ENCODE measurements at regions not wholly inside any gene's neighbourhood (a gene's known extent, or its start where the extent isn't known, plus 50 kb on each side); places are given as distances from the start of the nearest gene placed in this dataset.

DNA sequence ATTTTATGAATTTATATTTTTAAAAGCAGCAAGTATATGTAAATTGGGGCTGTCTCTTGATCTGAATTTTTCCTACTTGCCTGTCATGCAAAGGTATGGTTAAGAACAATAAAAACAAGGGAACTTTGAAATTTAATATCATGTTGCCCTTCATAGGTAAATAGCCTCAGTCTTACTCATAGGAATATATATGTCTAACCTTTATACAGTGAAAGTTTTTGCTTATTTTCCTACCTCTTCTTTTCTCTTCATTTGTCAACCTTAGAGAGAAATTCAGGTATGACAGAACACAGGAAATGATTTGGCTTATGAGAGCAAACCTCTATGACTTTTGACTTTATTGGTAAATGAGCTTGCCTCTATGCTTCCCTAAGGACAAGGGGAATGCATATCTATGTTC, 716.0 kb downstream of the CENPC start:
- H3K4me3 Mint-ChIP-seq: no peak overlapping the region
- H3K36me3 Mint-ChIP-seq: no peaks in the 10 kb centered on the region
- TF ChIP-seq, protein P1, sequence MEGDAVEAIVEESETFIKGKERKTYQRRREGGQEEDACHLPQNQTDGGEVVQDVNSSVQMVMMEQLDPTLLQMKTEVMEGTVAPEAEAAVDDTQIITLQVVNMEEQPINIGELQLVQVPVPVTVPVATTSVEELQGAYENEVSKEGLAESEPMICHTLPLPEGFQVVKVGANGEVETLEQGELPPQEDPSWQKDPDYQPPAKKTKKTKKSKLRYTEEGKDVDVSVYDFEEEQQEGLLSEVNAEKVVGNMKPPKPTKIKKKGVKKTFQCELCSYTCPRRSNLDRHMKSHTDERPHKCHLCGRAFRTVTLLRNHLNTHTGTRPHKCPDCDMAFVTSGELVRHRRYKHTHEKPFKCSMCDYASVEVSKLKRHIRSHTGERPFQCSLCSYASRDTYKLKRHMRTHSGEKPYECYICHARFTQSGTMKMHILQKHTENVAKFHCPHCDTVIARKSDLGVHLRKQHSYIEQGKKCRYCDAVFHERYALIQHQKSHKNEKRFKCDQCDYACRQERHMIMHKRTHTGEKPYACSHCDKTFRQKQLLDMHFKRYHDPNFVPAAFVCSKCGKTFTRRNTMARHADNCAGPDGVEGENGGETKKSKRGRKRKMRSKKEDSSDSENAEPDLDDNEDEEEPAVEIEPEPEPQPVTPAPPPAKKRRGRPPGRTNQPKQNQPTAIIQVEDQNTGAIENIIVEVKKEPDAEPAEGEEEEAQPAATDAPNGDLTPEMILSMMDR (conservative IDR thresholded peaks at IDR 0.05): no peak

DNA sequence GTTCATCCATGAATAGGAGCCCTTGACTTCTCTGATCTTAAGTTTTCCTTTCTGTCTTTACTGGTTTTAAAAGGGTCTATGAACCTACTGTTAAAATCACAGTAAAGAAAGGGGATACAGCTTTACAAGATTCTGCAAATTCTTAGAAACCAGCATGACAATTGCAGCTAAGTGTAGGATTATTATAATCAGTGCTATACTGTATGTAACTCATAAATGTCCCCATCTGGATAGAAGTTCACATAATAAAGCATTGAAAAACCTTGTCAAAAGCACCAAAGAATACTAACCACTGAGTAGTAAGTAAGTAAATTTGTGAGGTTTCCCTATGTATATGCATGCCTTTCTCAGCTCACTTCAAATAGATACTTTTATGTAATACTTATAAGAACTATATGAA, 724.6 kb downstream of the CENPC start:
- H3K9me3 Mint-ChIP-seq: peaks cover 6% of the 10 kb centered on the region
- no peaks in the 10 kb centered on the region for H3K36me3 Mint-ChIP-seq
- no peak overlapping the region for H3K27ac Mint-ChIP-seq
- TF ChIP-seq, protein P1 (conservative IDR thresholded peaks at IDR 0.05): no peak
- no peak for DNase-seq (ENCODE audit: extremely low spot score, unreplicated experiment)
- H3K27me3 Mint-ChIP-seq: no peaks in the 10 kb centered on the region
- H3K4me1 Mint-ChIP-seq (ENCODE audit: unreplicated experiment): no peaks in the 10 kb centered on the region
- H3K4me3 Mint-ChIP-seq: no peak overlapping the region

More for the DNA sequence above, 716.0 kb downstream of the CENPC start:
- Mint-ChIP-seq H3K27ac (no peak overlapping the region), H3K4me1 (ENCODE audit: unreplicated experiment) (no peaks in the 10 kb centered on the region), H3K27me3 (no peaks in the 10 kb centered on the region), H3K9me3 (peaks cover 6% of the 10 kb centered on the region)
- DNase-seq (ENCODE audit: extremely low spot score, unreplicated experiment): no peak

DNA sequence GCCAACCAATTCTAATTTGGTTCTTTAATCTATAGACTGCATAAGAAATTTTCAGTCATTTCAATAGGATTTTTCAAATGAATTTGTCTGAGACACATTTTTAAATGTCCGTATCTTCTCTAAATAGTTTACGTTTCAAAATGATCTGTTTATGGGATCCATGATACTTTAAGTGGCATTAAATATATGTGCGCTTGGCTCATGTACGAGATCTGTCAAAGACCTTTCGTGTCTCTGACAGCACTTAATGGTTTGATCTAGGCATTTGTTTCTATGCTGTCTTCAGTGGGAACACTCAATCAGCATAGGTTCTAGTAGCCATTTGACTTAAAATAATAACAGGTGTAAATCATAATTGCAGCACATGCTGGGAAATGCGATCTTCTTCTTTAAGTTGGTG, 731.0 kb downstream of the CENPC start:
- TF ChIP-seq, protein P1 (conservative IDR thresholded peaks at IDR 0.05): no peak
- no peak overlapping the region for H3K4me3 Mint-ChIP-seq

DNA sequence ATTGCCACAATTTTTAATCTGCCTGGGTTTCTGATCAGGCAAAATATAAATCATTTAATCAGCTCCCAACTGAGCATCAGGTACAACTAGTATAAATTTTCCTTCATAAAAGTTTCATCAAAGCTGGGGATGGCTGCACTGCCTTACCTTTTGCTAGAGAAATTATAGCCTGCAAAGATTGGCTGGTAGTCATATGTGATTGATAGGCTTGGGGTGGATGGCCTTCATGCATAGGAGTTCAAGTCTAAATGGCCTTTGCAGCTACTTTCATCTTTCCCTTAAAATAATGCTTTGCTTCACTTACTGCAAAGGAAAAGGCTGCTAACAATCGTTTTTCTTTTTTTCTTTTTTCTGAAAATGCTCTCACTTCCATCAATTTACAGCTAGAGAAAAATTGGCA, 739.7 kb downstream of the CENPC start:
- H3K36me3 Mint-ChIP-seq: no peaks in the 10 kb centered on the region
- TF ChIP-seq, protein P1 (conservative IDR thresholded peaks at IDR 0.05): no peak
- H3K4me3 Mint-ChIP-seq: no peak overlapping the region
- no peaks in the 10 kb centered on the region for H3K9me3 Mint-ChIP-seq
- no peak for DNase-seq (ENCODE audit: extremely low spot score, unreplicated experiment)
- H3K27me3 Mint-ChIP-seq: no peaks in the 10 kb centered on the region
- H3K4me1 Mint-ChIP-seq (ENCODE audit: unreplicated experiment): no peaks in the 10 kb centered on the region
- no peak overlapping the region for H3K27ac Mint-ChIP-seq

More for the DNA sequence above, 731.0 kb downstream of the CENPC start:
- Mint-ChIP-seq H3K4me1 (ENCODE audit: unreplicated experiment) (no peaks in the 10 kb centered on the region), H3K36me3 (no peaks in the 10 kb centered on the region), H3K27me3 (no peaks in the 10 kb centered on the region), H3K27ac (no peak overlapping the region), H3K9me3 (no peaks in the 10 kb centered on the region)
- DNase-seq (ENCODE audit: extremely low spot score, unreplicated experiment): no peak

DNA sequence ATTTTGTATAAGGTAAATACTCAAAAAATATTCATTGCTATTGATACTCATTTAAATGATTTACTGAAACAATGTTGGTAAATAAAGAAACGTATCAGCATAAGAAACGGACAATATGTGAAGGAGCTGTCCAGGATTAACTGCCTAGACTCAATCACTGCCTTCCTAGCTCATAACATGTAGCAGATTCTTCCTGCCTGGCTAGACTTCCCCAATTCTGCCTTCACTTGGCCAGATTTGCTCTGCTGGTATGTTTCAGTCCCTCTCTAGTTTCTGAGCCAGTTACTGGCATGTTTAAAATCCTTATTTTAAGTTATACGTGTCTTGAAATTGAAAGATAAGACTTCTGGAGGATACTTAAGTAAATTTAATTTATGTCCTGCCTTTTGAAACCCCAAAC, 740.3 kb downstream of the CENPC start:
- no peaks in the 10 kb centered on the region for H3K4me1 Mint-ChIP-seq (ENCODE audit: unreplicated experiment)
- no peaks in the 10 kb centered on the region for H3K36me3 Mint-ChIP-seq
- H3K27ac Mint-ChIP-seq: no peak overlapping the region
- no peaks in the 10 kb centered on the region for H3K27me3 Mint-ChIP-seq
- H3K9me3 Mint-ChIP-seq: no peaks in the 10 kb centered on the region
- DNase-seq (ENCODE audit: extremely low spot score, unreplicated experiment): no peak
- TF ChIP-seq, protein P1 (conservative IDR thresholded peaks at IDR 0.05): no peak
- H3K4me3 Mint-ChIP-seq: no peak overlapping the region

DNA sequence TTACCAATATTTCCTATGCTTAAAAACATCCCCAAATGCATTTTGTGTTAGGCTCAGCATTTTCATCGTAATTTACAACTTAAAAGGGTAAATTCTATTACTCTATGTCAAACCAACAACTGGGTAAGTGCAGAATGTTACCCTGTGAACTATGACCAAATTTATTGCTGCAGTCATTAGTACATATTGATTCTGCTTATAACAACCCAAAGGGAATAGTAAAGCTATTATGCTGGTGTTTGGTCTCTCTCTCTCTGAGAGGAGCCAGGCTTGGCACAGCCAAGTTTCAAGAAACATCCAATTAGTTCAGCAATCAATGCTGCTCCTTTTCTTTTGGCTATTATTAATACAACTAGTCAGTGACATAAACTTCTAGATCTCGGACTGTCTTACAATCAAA, 747.7 kb downstream of the CENPC start:
- H3K4me3 Mint-ChIP-seq: no peak overlapping the region
- no peak for DNase-seq (ENCODE audit: extremely low spot score, unreplicated experiment)
- H3K36me3 Mint-ChIP-seq: no peaks in the 10 kb centered on the region
- no peaks in the 10 kb centered on the region for H3K4me1 Mint-ChIP-seq (ENCODE audit: unreplicated experiment)
- no peaks in the 10 kb centered on the region for H3K9me3 Mint-ChIP-seq
- TF ChIP-seq, protein P1 (conservative IDR thresholded peaks at IDR 0.05): no peak
- H3K27ac Mint-ChIP-seq: no peak overlapping the region
- H3K27me3 Mint-ChIP-seq: no peaks in the 10 kb centered on the region
